Karpas-422 (cell line): ENCODE measurements at regions not wholly inside any gene's neighbourhood (a gene's known extent, or its start where the extent isn't known, plus 50 kb on each side); places are given as distances from the start of the nearest gene placed in this dataset.

ENCODE experiments used
- DNase-seq: peaks from one replicate; pipeline ENCODE4 v3.0.0-alpha.2; 2015
- H2AFZ ChIP-seq: fragments of 200-600 bp; sonication (generic); 2 replicates; pipeline ENCODE4 v1.6.1; 2014; ENCODE audit warnings: antibody characterized with exemption, low read length, mixed read lengths
- H3K27ac ChIP-seq: fragments of 200-600 bp; sonication (generic); 2 replicates; pipeline ENCODE4 v1.5.1; 2014; ENCODE audit warnings: mild to moderate bottlenecking, low read length, moderate library complexity
- H3K27me3 ChIP-seq: fragments of 200-600 bp; sonication (generic); 2 replicates; pipeline ENCODE4 v1.6.1; 2014; ENCODE audit warnings: low read length, mixed read lengths
- H3K36me3 ChIP-seq: fragments of 200-600 bp; sonication (generic); 2 replicates; pipeline ENCODE4 v1.6.1; 2014; ENCODE audit warnings: low read length, mixed read lengths; ENCODE audit not compliant: insufficient read depth
- H3K4me1 ChIP-seq: fragments of 200-600 bp; sonication (generic); 2 replicates; pipeline ENCODE4 v1.6.1; 2014; ENCODE audit warnings: mild to moderate bottlenecking, low read length, mixed read lengths
- H3K4me2 ChIP-seq: fragments of 200-600 bp; sonication (generic); 2 replicates; pipeline ENCODE4 v1.6.1; 2014; ENCODE audit warnings: low read length, low read depth, mild to moderate bottlenecking; ENCODE audit not compliant: poor library complexity, severe bottlenecking
- H3K4me3 ChIP-seq: fragments of 200-600 bp; sonication (generic); 2 replicates; pipeline ENCODE4 v1.5.1; 2014; ENCODE audit warnings: mild to moderate bottlenecking, antibody characterized with exemption, low read length, mixed read lengths
- H3K79me2 ChIP-seq: fragments of 200-600 bp; sonication (generic); 2 replicates; pipeline ENCODE4 v1.6.1; 2014; ENCODE audit warnings: mild to moderate bottlenecking, low read length, mixed read lengths
- H3K9ac ChIP-seq: fragments of 200-600 bp; sonication (generic); 2 replicates; pipeline ENCODE4 v1.6.0; 2014; ENCODE audit warnings: low read length
- H3K9me2 ChIP-seq: fragments of 200-600 bp; sonication (generic), shearing (Covaris generic); replicated peaks from 2 replicates; pipeline ENCODE4 v1.6.0; 2014; ENCODE audit warnings: mild to moderate bottlenecking, low read length, moderate library complexity; ENCODE audit not compliant: insufficient read depth
- H3K9me3 ChIP-seq: fragments of 300-700, 200-600 bp; sonication (generic); 2 replicates; pipeline ENCODE4 v1.6.1; 2014; ENCODE audit warnings: low read length, mixed read lengths
- H4K20me1 ChIP-seq: fragments of 200-600 bp; sonication (generic); 2 replicates; pipeline ENCODE4 v1.6.1; 2014; ENCODE audit warnings: mild to moderate bottlenecking, antibody characterized with exemption, low read length, low read depth; ENCODE audit not compliant: insufficient read depth

DNA sequence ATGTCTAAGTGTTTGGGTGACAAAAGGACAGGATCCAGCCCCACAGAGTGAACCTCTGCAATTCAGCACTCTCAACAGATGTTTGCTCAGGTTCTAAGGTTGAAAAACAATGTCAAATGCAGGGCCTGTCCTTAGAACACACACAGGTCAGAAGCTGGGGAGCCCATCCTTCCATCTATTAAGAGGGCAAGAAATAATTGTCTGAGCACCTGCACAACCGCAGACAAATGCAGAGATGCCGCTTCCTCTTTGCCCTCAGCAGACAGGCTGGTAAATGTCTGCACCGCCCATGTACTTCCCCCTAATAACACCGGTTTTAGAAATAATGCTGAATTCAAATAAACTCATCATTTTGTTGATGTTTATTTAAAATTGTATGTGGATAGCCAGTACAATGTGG lies 414.5 kb upstream of the ADAMTS16 start:
- no peaks in the 10 kb centered on the region; the same call in 1 of the 2 replicates for H3K9me2 ChIP-seq
- H4K20me1 ChIP-seq, result no peaks in the 10 kb centered on the region
- H3K9ac ChIP-seq, result no peak overlapping the region
- no peak overlapping the region for H3K27ac ChIP-seq
- no peaks in the 10 kb centered on the region for H3K79me2 ChIP-seq
- DNase-seq, result no peak
- H3K9me3 ChIP-seq, result peaks cover 12% of the 10 kb centered on the region
- H3K27me3 ChIP-seq, result no peaks in the 10 kb centered on the region
- no peak overlapping the region for H3K4me2 ChIP-seq
- no peak overlapping the region for H2AFZ ChIP-seq
- no peaks in the 10 kb centered on the region for H3K36me3 ChIP-seq
- no peaks in the 10 kb centered on the region for H3K4me1 ChIP-seq
- H3K4me3 ChIP-seq, result no peak overlapping the region

DNA sequence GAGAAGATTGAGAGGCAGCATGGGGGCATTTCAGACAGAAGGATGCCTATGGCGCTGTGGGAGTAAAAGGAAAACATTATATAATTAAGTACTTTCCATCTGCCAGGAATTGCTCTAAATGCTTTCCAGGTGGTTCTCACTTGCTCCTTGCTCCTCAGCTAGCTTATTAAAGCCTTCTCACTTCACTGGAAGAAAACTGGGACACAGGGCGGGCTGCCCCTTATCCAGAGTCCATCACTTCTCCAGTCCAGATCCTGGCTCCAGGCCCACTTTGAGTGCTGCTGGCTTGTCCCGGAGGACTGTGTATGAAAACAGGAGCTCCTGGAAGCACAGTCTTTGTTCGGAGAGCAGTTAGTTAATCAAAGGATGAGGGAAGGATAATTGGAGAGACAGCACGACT lies 409.9 kb upstream of the ADAMTS16 start:
- Histone ChIP-seq H3K4me2 (no peak overlapping the region), H4K20me1 (no peaks in the 10 kb centered on the region), H3K27me3 (no peaks in the 10 kb centered on the region), H3K36me3 (no peaks in the 10 kb centered on the region), H3K79me2 (no peaks in the 10 kb centered on the region), H2AFZ (no peak overlapping the region), H3K4me1 (no peaks in the 10 kb centered on the region), H3K4me3 (no peak overlapping the region), H3K27ac (no peak overlapping the region), H3K9me3 (peaks cover 15% of the 10 kb centered on the region), H3K9me2 (no peaks in the 10 kb centered on the region), H3K9ac (no peak overlapping the region)
- DNase-seq, result no peak

DNA sequence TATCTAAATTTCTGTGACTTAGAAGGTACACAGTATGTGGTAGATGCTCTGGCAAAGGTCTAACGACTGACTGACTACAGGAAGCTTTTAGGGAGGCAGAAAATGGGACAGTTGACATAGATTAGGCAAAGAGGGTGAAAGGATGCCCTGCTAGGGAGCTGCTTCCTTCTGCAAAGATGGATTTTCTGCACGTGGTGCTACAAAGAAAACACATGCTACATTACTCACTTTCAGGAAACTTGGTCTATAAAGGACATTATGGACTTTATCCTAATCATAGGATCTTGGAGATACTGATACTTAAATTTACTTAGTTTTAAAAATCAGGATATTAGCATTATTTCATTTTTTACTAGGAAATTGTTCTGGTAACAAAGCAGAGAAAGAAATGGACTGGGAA lies 405.8 kb upstream of the ADAMTS16 start:
- Histone ChIP-seq H2AFZ (no peak overlapping the region), H3K9ac (no peak overlapping the region), H3K27me3 (no peaks in the 10 kb centered on the region), H3K9me3 (peaks cover 8% of the 10 kb centered on the region), H3K4me3 (no peak overlapping the region), H4K20me1 (no peaks in the 10 kb centered on the region), H3K27ac (no peak overlapping the region), H3K4me1 (no peaks in the 10 kb centered on the region), H3K4me2 (no peak overlapping the region), H3K36me3 (no peaks in the 10 kb centered on the region), H3K79me2 (no peaks in the 10 kb centered on the region), H3K9me2 (no peaks in the 10 kb centered on the region)
- DNase-seq, result no peak

DNA sequence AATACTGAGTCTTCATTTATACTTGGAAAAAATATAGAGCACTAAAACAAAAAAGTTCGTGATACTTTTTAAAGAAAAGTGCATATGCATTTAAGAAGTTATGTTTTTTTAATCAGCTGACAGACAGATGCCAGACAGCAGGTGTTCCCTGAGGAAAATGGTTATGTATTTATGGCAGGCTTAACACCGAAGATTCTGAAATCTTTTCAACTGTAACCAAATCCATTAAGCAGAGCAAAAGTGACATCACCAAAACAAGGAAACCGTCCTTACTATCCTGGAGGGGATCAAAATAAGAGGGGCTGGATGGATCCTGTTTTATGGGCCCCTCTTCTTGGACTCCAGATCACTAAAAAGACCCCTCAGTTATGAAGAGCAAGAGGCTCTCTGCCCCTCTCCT lies 404.9 kb upstream of the ADAMTS16 start:
- no peak overlapping the region for H3K27ac ChIP-seq
- no peaks in the 10 kb centered on the region for H3K9me2 ChIP-seq
- no peak overlapping the region for H2AFZ ChIP-seq
- no peak overlapping the region for H3K4me3 ChIP-seq
- no peak overlapping the region for H3K9ac ChIP-seq
- H3K9me3 ChIP-seq, result peaks cover 7% of the 10 kb centered on the region
- no peaks in the 10 kb centered on the region for H3K4me1 ChIP-seq
- no peak overlapping the region for H3K4me2 ChIP-seq
- H4K20me1 ChIP-seq, result no peaks in the 10 kb centered on the region
- no peaks in the 10 kb centered on the region for H3K36me3 ChIP-seq
- H3K79me2 ChIP-seq, result no peaks in the 10 kb centered on the region
- no peak for DNase-seq
- H3K27me3 ChIP-seq, result no peaks in the 10 kb centered on the region

DNA sequence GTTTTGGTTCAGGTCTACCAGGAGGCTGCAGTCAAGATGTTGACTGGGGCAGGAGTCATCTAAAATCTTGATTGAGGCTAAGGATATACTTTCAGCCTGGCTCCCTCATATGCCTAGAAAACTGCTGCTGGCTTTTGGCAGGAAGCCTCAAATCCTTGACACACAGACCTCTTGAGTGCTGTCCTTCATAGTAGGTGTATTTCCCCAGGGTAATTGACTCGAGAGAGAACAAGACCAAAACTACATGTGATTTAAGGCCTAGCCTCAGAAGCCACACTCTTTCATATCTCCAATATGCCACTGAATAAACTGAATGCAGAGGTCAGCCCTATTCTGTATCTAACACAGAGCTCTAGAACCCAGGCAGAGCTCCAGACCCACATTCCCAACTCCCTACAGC lies 402.3 kb upstream of the ADAMTS16 start:
- no peak overlapping the region for H3K27ac ChIP-seq
- no peak overlapping the region for H2AFZ ChIP-seq
- H3K79me2 ChIP-seq, result no peaks in the 10 kb centered on the region
- no peak overlapping the region for H3K4me3 ChIP-seq
- peaks cover 10% of the 10 kb centered on the region for H3K9me3 ChIP-seq
- no peaks in the 10 kb centered on the region; the same call in 1 of the 2 replicates for H3K36me3 ChIP-seq
- H3K27me3 ChIP-seq, result no peaks in the 10 kb centered on the region
- H4K20me1 ChIP-seq, result no peaks in the 10 kb centered on the region
- no peaks in the 10 kb centered on the region for H3K9me2 ChIP-seq
- no peaks in the 10 kb centered on the region for H3K4me1 ChIP-seq
- no peak for DNase-seq
- H3K9ac ChIP-seq, result no peak overlapping the region
- H3K4me2 ChIP-seq, result no peak overlapping the region

DNA sequence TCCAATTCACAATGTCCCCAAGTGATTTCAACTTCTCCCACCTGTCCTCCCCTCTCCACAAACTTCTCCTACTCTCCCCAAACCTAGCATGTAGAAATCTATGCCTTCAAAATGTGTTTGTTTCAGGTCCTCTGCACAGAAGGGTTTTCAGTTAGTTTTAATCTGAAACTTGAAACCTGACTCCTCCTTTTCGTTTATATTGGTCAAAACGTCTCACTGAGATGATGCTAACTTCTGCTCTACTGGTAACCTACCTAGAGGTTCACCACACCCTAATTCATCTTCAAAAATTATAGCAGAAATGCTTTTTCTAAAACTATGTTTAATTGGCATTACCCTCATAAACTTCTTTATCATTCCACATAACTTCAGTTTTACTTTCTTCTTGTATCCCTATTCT lies 401.8 kb upstream of the ADAMTS16 start:
- Histone ChIP-seq H3K27ac (no peak overlapping the region), H3K79me2 (no peaks in the 10 kb centered on the region), H3K9me2 (no peaks in the 10 kb centered on the region), H3K36me3 (no peaks in the 10 kb centered on the region; the same call in 1 of the 2 replicates), H3K4me3 (no peak overlapping the region), H3K27me3 (no peaks in the 10 kb centered on the region), H3K9ac (no peak overlapping the region), H4K20me1 (no peaks in the 10 kb centered on the region), H3K9me3 (peaks cover 10% of the 10 kb centered on the region), H2AFZ (no peak overlapping the region), H3K4me2 (no peak overlapping the region), H3K4me1 (no peaks in the 10 kb centered on the region)
- DNase-seq, result no peak

DNA sequence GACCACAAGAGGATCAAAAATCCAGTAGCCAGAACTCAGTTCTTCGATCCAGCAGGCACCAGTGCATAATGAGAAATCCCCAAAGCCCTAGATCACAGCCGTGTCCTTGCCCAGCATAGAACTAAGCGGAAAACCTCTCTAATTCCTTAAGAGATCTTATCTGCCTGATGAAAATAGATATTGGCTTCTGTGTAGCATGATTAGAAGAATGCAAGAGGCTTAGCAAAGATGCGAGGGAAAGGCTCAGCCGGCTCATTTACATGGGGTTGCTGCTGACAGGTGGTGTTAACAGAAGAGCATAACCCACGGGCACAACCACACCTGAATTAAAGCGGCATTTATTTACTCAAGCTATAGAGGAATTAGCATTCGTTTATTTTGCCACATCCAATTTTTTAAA lies 400.0 kb upstream of the ADAMTS16 start:
- H3K27ac ChIP-seq, result no peak overlapping the region
- no peaks in the 10 kb centered on the region for H3K27me3 ChIP-seq
- H4K20me1 ChIP-seq, result no peaks in the 10 kb centered on the region
- no peaks in the 10 kb centered on the region; the same call in 1 of the 2 replicates for H3K36me3 ChIP-seq
- no peak overlapping the region for H2AFZ ChIP-seq
- no peaks in the 10 kb centered on the region for H3K9me2 ChIP-seq
- peaks cover 11% of the 10 kb centered on the region; the same call in 1 of the 2 replicates for H3K9me3 ChIP-seq
- H3K4me3 ChIP-seq, result no peak overlapping the region
- H3K79me2 ChIP-seq, result no peaks in the 10 kb centered on the region
- no peaks in the 10 kb centered on the region for H3K4me1 ChIP-seq
- H3K9ac ChIP-seq, result no peak overlapping the region
- H3K4me2 ChIP-seq, result no peak overlapping the region
- DNase-seq, result no peak

DNA sequence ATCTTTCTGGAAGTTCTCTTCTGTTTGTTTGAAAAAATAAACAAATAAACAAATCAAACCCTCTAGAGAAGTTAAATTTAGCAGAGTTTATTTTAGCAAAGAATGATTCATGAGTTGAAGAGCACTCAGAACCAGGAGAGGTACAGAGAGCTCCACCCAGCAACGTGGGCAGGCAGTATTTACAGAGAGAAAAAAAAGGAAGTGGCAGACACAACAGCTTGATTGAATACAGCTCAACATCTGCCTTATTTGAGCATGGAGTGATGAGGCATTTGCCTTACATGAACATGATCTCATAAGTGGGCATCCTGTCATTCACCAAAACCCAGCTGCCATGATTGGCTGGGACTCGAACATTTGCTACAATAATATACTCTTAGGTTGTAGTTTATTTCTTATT lies 381.6 kb upstream of the ADAMTS16 start:
- Histone ChIP-seq H3K9me3 (peaks cover 27% of the 10 kb centered on the region), H3K4me2 (no peak overlapping the region), H3K27ac (no peak overlapping the region), H2AFZ (no peak overlapping the region), H3K4me1 (no peaks in the 10 kb centered on the region), H3K9me2 (no peaks in the 10 kb centered on the region), H3K79me2 (no peaks in the 10 kb centered on the region), H3K9ac (no peak overlapping the region), H3K4me3 (no peak overlapping the region), H3K27me3 (no peaks in the 10 kb centered on the region), H3K36me3 (no peaks in the 10 kb centered on the region), H4K20me1 (no peaks in the 10 kb centered on the region)
- no peak for DNase-seq

DNA sequence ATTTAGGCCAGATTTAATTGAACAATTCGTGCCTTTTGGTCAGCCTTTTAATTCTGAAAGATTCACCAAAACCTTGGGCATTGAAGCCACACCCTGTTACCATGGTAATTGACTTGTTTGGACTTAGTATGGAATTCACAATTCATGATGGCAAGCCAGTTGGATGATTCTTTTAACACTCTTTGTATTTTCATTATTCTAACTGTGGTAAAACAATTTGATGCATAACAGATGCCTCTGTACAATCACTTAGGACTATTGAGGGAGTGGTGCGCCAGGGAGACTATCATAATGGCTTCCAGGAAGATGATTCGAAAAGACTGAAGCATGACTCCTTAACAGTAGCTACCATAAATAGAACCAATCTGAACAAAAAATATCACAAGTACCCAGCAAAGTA lies 381.1 kb upstream of the ADAMTS16 start:
- H2AFZ ChIP-seq, result no peak overlapping the region
- no peak for DNase-seq
- H3K4me2 ChIP-seq, result no peak overlapping the region
- no peaks in the 10 kb centered on the region for H3K9me2 ChIP-seq
- no peaks in the 10 kb centered on the region for H4K20me1 ChIP-seq
- no peak overlapping the region for H3K27ac ChIP-seq
- H3K36me3 ChIP-seq, result no peaks in the 10 kb centered on the region
- no peak overlapping the region for H3K9ac ChIP-seq
- no peaks in the 10 kb centered on the region for H3K79me2 ChIP-seq
- no peaks in the 10 kb centered on the region for H3K4me1 ChIP-seq
- no peaks in the 10 kb centered on the region for H3K27me3 ChIP-seq
- peaks cover 27% of the 10 kb centered on the region for H3K9me3 ChIP-seq
- no peak overlapping the region for H3K4me3 ChIP-seq
